Tibial nerve (tissue), 4 donors: ENCODE measurements at regions not wholly inside any gene's neighbourhood (a gene's known extent, or its start where the extent isn't known, plus 50 kb on each side); places are given as distances from the start of the nearest gene placed in this dataset.

Experiments used
- EP300 ChIP-seq, 2 donors: sonication (generic); formaldehyde crosslinking; IDR thresholded peaks; one replicate each; pipeline ENCODE4 v1.6.1; 2017; ENCODE audit warnings: antibody characterized with exemption in 2 of 2, mild to moderate bottlenecking in 1 of 2
- TF ChIP-seq, protein P1 (sequence below), 5 experiments: fragments of 200-600 bp in 3 of 5; fragments of 450-650 bp in 2 of 5; sonication (generic) in 3 of 5; IDR thresholded peaks; one replicate each; pipeline ENCODE4 v1.5.1; 2016 to 2019; ENCODE audit warnings: antibody characterized with exemption in 5 of 5, mild to moderate bottlenecking in 3 of 5, moderate library complexity in 2 of 5

GRCh38 chr2:41763141-41763540 lies 284.7 kb upstream of the PKDCC start:
- TF ChIP-seq, protein P1, sequence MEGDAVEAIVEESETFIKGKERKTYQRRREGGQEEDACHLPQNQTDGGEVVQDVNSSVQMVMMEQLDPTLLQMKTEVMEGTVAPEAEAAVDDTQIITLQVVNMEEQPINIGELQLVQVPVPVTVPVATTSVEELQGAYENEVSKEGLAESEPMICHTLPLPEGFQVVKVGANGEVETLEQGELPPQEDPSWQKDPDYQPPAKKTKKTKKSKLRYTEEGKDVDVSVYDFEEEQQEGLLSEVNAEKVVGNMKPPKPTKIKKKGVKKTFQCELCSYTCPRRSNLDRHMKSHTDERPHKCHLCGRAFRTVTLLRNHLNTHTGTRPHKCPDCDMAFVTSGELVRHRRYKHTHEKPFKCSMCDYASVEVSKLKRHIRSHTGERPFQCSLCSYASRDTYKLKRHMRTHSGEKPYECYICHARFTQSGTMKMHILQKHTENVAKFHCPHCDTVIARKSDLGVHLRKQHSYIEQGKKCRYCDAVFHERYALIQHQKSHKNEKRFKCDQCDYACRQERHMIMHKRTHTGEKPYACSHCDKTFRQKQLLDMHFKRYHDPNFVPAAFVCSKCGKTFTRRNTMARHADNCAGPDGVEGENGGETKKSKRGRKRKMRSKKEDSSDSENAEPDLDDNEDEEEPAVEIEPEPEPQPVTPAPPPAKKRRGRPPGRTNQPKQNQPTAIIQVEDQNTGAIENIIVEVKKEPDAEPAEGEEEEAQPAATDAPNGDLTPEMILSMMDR (IDR thresholded peaks at IDR 0.05) = no peak
- no peak for TF ChIP-seq EP300 (IDR thresholded peaks at IDR 0.05)
